Endothelial cell (in vitro differentiated cells): ENCODE measurements at regions not wholly inside any gene's neighbourhood (a gene's known extent, or its start where the extent isn't known, plus 50 kb on each side); places are given as distances from the start of the nearest gene placed in this dataset.

ENCODE experiments used
- DNase-seq: peaks from one replicate; pipeline ENCODE4 v3.0.0; 2021; ENCODE audit warnings: low spot score
- H3K27ac Mint-ChIP-seq: one replicate; pipeline ENCODE4 v1.8.0; 2021; ENCODE audit warnings: mixed read lengths, inconsistent platforms; ENCODE audit not compliant: unreplicated experiment
- H3K27me3 Mint-ChIP-seq: one replicate; pipeline ENCODE4 v1.8.0; 2021; ENCODE audit warnings: mild to moderate bottlenecking, moderate library complexity, mixed read lengths, inconsistent platforms; ENCODE audit not compliant: unreplicated experiment
- H3K36me3 Mint-ChIP-seq: one replicate; pipeline ENCODE4 v1.8.0; 2021; ENCODE audit warnings: mild to moderate bottlenecking, low read depth, mixed read lengths, inconsistent platforms; ENCODE audit not compliant: unreplicated experiment
- H3K4me1 Mint-ChIP-seq: one replicate; pipeline ENCODE4 v1.8.0; 2021; ENCODE audit warnings: mild to moderate bottlenecking, mixed read lengths, inconsistent platforms; ENCODE audit not compliant: unreplicated experiment
- H3K4me3 Mint-ChIP-seq: one replicate; pipeline ENCODE4 v1.8.0; 2021; ENCODE audit warnings: mild to moderate bottlenecking, mixed read lengths, inconsistent platforms; ENCODE audit not compliant: unreplicated experiment
- H3K9me3 Mint-ChIP-seq: one replicate; pipeline ENCODE4 v1.8.0; 2021; ENCODE audit warnings: mixed read lengths, inconsistent platforms; ENCODE audit not compliant: unreplicated experiment
- TF ChIP-seq, protein P1 (sequence below): fragments of 200-600 bp; sonication (generic); IDR thresholded peaks from one replicate; pipeline ENCODE4 v1.5.0; 2021; ENCODE audit warnings: antibody characterized with exemption; ENCODE audit not compliant: unreplicated experiment

DNA sequence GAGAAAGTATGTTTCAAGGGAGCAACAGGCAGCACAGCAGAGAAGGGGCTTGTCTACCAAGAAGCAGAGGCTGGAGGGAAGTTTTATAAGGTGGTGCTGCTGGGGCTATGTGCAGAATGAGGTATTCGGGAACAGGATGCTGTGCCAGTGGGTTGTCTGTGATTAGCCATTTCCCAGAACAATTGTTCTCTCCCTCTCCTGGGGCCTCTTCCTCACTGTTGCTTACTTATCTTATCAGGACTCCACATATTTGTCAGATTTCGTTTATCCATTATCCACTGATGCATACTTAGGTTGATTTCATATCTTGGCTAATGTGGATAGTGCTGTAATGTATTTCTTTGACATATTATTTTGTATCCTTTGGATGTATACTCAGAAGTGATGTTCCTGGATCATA is 195.1 kb upstream of the RTL1 start:
- peak overlapping the region; percentile 98 for H3K27ac Mint-ChIP-seq
- peaks cover 31% of the 10 kb centered on the region for H3K4me1 Mint-ChIP-seq
- H3K36me3 Mint-ChIP-seq, result peaks cover 19% of the 10 kb centered on the region
- H3K4me3 Mint-ChIP-seq, result peak overlapping the region; percentile 68
- H3K27me3 Mint-ChIP-seq, result peaks cover 7% of the 10 kb centered on the region
- H3K9me3 Mint-ChIP-seq, result peaks cover 7% of the 10 kb centered on the region
- DNase-seq, result peak; percentile 38
- TF ChIP-seq, protein P1, sequence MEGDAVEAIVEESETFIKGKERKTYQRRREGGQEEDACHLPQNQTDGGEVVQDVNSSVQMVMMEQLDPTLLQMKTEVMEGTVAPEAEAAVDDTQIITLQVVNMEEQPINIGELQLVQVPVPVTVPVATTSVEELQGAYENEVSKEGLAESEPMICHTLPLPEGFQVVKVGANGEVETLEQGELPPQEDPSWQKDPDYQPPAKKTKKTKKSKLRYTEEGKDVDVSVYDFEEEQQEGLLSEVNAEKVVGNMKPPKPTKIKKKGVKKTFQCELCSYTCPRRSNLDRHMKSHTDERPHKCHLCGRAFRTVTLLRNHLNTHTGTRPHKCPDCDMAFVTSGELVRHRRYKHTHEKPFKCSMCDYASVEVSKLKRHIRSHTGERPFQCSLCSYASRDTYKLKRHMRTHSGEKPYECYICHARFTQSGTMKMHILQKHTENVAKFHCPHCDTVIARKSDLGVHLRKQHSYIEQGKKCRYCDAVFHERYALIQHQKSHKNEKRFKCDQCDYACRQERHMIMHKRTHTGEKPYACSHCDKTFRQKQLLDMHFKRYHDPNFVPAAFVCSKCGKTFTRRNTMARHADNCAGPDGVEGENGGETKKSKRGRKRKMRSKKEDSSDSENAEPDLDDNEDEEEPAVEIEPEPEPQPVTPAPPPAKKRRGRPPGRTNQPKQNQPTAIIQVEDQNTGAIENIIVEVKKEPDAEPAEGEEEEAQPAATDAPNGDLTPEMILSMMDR, result no peak

DNA sequence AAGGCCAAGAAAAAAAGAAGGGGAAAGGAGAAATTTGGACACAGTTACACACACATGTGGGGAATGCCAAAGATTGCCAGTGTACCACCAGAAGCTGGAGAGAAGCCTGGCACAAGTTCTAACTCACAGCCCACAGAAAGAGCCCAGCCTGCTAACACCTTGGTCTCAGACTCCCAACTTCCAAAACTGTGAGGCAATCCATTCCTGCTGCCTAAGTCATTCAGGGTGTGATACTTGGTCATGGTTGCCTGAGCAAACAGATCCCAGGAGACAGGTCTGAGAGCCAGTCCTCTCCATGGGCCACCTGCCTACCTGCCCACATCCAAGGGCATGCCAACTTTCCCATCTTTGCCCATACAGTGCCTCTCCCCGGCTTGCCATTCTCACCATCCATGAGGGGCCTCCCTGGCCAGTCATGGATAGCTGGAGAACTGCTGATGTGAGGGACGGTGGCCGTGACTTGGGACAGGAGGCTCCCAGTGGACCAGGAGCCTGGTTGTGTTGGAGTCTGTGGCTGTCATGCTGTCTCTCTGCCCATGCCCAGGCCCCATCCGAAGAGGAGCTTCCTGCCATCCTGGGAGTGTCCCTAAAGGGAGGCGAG is 198.0 kb upstream of the RTL1 start:
- H3K36me3 Mint-ChIP-seq, result peaks cover 27% of the 10 kb centered on the region
- H3K27me3 Mint-ChIP-seq, result peaks cover 5% of the 10 kb centered on the region
- peaks cover 7% of the 10 kb centered on the region for H3K9me3 Mint-ChIP-seq
- TF ChIP-seq, protein P1, result no peak
- H3K4me1 Mint-ChIP-seq, result peaks cover 28% of the 10 kb centered on the region
- peak overlapping the region; percentile 5 for H3K4me3 Mint-ChIP-seq
- no peak overlapping the region for H3K27ac Mint-ChIP-seq
- DNase-seq, result no peak

DNA sequence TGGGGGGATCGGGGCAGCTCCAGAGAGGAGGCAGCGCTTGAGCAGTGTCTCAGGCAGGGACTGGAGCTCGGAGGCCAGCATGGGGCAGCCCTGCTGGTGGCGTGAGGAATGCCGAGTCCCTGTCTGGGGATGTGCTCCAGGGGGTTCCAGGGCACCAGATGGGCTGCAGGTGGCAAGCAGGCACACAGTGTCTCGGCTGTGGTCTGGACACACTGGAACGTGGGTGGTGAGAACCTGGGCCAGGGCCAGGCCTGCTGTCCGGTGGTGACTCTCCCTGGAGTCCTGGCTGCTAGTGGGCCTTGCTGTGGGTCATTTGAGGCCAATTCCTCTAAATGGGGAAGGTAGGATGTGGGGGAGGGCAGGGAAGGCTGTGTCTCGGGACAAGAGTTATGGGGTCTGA is 199.4 kb upstream of the RTL1 start:
- H3K27me3 Mint-ChIP-seq, result peaks cover 5% of the 10 kb centered on the region
- TF ChIP-seq, protein P1, result no peak
- peaks cover 7% of the 10 kb centered on the region for H3K9me3 Mint-ChIP-seq
- H3K27ac Mint-ChIP-seq, result no peak overlapping the region
- H3K36me3 Mint-ChIP-seq, result peaks cover 27% of the 10 kb centered on the region
- H3K4me1 Mint-ChIP-seq, result peaks cover 18% of the 10 kb centered on the region
- DNase-seq, result no peak
- no peak overlapping the region for H3K4me3 Mint-ChIP-seq

DNA sequence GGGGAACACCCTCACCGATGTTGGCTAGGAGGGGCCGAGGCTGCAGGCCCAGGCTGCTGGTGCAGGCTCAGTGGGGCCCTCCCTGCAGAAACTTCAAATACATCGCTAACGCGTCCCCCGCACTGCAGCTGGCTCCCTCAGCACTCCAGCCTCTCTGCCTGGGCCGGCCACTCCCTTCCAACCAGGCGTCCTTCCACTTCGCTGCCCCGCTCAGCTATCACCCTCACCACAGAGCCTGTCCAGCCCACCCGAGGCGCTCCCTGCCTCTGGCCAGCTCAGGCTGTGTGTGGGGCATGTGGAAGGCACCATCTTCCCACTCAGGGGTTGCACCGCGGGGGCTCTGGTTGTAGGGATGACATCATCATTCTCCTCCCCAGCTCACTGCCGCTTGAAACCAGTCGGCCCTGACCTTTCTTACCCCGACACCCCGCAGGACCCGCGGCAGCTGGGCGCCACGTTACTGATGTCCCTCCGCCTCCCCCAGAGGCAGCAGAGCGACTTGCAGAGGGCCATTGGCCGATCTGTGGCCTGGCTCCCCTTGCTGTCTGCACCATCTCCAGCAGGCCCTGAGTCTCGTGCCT is 199.9 kb upstream of the RTL1 start:
- no peak for DNase-seq
- Mint-ChIP-seq H3K4me3 (no peak overlapping the region), H3K27me3 (peaks cover 5% of the 10 kb centered on the region), H3K27ac (no peak overlapping the region), H3K36me3 (peaks cover 27% of the 10 kb centered on the region), H3K4me1 (peaks cover 14% of the 10 kb centered on the region), H3K9me3 (peaks cover 7% of the 10 kb centered on the region)
- TF ChIP-seq, protein P1, result no peak

DNA sequence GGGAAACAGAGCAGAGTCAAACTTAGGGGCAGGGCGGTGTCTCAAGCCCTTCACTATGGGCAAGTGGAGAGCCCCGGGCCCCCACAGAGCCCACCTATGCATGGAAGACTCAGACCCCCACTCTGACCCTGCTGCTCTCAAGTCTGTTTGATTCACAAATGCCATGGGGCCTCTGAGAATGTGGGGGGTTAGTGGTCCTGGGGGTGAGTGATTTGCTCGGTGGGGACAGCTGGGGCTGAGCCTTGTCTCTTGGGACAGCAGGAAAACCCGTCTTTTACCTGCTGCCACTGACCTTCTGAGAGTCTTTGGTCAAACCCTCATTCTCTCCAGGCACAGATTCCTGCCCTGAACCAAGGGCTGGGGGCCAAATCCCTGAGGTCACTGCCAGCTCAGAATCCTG is 201.0 kb upstream of the RTL1 start:
- H3K9me3 Mint-ChIP-seq, result peaks cover 3% of the 10 kb centered on the region
- H3K36me3 Mint-ChIP-seq, result peaks cover 24% of the 10 kb centered on the region
- no peak for DNase-seq
- peaks cover 5% of the 10 kb centered on the region for H3K27me3 Mint-ChIP-seq
- H3K27ac Mint-ChIP-seq, result no peak overlapping the region
- no peak overlapping the region for H3K4me3 Mint-ChIP-seq
- H3K4me1 Mint-ChIP-seq, result peaks cover 3% of the 10 kb centered on the region
- TF ChIP-seq, protein P1, result no peak
